ENCODE measurements at regions not wholly inside any gene's neighbourhood (a gene's known extent, or its start where the extent isn't known, plus 50 kb on each side); places are given as distances from the start of the nearest gene placed in this dataset.

DNA sequence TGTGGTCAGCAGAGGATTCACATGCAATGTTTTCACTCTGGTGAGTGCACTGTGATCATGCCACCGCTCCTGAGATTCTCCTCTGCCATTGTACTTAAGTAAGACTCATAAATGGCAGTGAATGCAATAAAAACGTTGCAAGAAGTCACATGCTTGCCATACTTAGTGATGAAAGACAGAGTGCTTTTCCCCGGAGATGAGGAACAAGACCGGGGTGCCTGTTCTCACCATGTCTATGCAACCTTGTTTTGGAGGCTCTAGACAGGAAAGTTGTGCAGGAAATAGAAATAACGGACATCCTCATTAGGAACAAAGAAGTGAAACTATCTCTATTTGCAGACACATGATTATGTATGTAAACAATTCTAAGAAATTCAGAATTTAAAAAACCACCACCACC lies 84.7 kb upstream of the IRX2 start:
- TF ChIP-seq, protein P1, sequence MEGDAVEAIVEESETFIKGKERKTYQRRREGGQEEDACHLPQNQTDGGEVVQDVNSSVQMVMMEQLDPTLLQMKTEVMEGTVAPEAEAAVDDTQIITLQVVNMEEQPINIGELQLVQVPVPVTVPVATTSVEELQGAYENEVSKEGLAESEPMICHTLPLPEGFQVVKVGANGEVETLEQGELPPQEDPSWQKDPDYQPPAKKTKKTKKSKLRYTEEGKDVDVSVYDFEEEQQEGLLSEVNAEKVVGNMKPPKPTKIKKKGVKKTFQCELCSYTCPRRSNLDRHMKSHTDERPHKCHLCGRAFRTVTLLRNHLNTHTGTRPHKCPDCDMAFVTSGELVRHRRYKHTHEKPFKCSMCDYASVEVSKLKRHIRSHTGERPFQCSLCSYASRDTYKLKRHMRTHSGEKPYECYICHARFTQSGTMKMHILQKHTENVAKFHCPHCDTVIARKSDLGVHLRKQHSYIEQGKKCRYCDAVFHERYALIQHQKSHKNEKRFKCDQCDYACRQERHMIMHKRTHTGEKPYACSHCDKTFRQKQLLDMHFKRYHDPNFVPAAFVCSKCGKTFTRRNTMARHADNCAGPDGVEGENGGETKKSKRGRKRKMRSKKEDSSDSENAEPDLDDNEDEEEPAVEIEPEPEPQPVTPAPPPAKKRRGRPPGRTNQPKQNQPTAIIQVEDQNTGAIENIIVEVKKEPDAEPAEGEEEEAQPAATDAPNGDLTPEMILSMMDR (IDR thresholded peaks at IDR 0.05), result no peak
- TF ChIP-seq, protein P2, sequence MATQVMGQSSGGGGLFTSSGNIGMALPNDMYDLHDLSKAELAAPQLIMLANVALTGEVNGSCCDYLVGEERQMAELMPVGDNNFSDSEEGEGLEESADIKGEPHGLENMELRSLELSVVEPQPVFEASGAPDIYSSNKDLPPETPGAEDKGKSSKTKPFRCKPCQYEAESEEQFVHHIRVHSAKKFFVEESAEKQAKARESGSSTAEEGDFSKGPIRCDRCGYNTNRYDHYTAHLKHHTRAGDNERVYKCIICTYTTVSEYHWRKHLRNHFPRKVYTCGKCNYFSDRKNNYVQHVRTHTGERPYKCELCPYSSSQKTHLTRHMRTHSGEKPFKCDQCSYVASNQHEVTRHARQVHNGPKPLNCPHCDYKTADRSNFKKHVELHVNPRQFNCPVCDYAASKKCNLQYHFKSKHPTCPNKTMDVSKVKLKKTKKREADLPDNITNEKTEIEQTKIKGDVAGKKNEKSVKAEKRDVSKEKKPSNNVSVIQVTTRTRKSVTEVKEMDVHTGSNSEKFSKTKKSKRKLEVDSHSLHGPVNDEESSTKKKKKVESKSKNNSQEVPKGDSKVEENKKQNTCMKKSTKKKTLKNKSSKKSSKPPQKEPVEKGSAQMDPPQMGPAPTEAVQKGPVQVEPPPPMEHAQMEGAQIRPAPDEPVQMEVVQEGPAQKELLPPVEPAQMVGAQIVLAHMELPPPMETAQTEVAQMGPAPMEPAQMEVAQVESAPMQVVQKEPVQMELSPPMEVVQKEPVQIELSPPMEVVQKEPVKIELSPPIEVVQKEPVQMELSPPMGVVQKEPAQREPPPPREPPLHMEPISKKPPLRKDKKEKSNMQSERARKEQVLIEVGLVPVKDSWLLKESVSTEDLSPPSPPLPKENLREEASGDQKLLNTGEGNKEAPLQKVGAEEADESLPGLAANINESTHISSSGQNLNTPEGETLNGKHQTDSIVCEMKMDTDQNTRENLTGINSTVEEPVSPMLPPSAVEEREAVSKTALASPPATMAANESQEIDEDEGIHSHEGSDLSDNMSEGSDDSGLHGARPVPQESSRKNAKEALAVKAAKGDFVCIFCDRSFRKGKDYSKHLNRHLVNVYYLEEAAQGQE (IDR thresholded peaks at IDR 0.05; ENCODE audit: insufficient read depth in 1 of 2, low read depth in 2 of 2, low read length in 1 of 2), result no peak
- TF ChIP-seq POLR2AphosphoS5 (IDR thresholded peaks at IDR 0.05; ENCODE audit: low read depth, low read length), result no peak

Measured in Panc1 (cell line).